ENCODE measurements at regions not wholly inside any gene's neighbourhood (a gene's known extent, or its start where the extent isn't known, plus 50 kb on each side); places are given as distances from the start of the nearest gene placed in this dataset.

DNA sequence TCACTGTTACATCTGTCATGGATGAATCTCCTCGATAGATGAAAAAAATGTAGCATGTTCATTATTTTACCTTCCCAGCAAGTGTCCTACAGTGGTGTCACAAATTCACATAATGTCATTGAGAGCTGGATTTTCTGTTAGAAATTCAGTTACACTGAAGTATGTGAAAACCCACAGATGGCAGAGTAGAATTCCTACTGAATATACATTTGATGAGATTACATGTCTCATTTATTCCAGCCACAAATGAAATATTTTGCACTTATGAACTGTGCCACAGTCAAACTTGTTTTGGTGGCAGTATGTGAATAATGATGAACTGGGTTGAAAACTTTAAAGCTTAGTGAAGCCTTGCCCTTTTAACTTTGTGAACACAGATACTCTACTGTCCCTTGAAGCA, 301.9 kb upstream of the DPYD start:
- DNase-seq, result no peak
- H3K4me3 ChIP-seq, result no peak overlapping the region
- no peak overlapping the region for H3K27ac ChIP-seq
- H3K9me3 ChIP-seq, result no peaks in the 10 kb centered on the region
- 88 to 92% methylated on average over 1 of the region's 1 CpG for WGBS, 2 donors
- H3K27me3 ChIP-seq, result no peaks in the 10 kb centered on the region
- intact Hi-C loops (cut with DNase I), result no loop called here
- TF ChIP-seq POLR2AphosphoS5 (IDR thresholded peaks at IDR 0.05) (no peak), EP300 (IDR thresholded peaks at IDR 0.05) (no peak), POLR2A (IDR thresholded peaks at IDR 0.05) (no peak)
- TF ChIP-seq, protein P1, sequence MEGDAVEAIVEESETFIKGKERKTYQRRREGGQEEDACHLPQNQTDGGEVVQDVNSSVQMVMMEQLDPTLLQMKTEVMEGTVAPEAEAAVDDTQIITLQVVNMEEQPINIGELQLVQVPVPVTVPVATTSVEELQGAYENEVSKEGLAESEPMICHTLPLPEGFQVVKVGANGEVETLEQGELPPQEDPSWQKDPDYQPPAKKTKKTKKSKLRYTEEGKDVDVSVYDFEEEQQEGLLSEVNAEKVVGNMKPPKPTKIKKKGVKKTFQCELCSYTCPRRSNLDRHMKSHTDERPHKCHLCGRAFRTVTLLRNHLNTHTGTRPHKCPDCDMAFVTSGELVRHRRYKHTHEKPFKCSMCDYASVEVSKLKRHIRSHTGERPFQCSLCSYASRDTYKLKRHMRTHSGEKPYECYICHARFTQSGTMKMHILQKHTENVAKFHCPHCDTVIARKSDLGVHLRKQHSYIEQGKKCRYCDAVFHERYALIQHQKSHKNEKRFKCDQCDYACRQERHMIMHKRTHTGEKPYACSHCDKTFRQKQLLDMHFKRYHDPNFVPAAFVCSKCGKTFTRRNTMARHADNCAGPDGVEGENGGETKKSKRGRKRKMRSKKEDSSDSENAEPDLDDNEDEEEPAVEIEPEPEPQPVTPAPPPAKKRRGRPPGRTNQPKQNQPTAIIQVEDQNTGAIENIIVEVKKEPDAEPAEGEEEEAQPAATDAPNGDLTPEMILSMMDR (IDR thresholded peaks at IDR 0.05), result no peak
- H3K4me1 ChIP-seq, result no peaks in the 10 kb centered on the region
- no peaks in the 10 kb centered on the region for H3K36me3 ChIP-seq

DNA sequence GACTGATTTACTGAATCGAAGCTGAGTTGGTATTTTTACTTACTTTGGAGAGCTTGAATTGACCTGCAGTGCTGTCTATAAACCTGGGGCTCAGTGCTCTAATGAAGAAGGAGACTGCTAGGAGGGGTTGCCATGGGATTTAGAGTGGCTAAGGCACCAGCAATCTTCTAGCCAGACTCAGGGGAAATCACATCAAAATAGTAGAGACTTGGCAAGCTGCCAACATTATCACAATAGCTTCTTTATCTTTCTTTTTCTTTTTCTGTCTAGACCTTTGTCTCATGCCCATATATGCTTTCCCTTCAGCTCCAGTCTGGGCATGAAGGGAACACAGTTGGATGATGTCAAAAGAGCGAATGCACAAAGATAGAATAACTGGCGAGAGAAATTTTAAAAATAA, 301.1 kb upstream of the DPYD start:
- TF ChIP-seq, protein P1 (IDR thresholded peaks at IDR 0.05), result no peak
- TF ChIP-seq POLR2A (IDR thresholded peaks at IDR 0.05) (no peak), EP300 (IDR thresholded peaks at IDR 0.05) (no peak), POLR2AphosphoS5 (IDR thresholded peaks at IDR 0.05) (no peak)
- Histone ChIP-seq H3K4me1 (no peaks in the 10 kb centered on the region), H3K27ac (no peak overlapping the region), H3K4me3 (no peak overlapping the region), H3K36me3 (no peaks in the 10 kb centered on the region), H3K9me3 (no peaks in the 10 kb centered on the region), H3K27me3 (no peaks in the 10 kb centered on the region)
- intact Hi-C loops (cut with DNase I), result no loop called here
- DNase-seq, result no peak
- WGBS, 2 donors, result 61 to 81% methylated on average over 3 of the region's 3 CpGs

GRCh38 chr1:98217601-98218000, 296.8 kb upstream of the DPYD start:
- no peak for TF ChIP-seq POLR2A (IDR thresholded peaks at IDR 0.05)
- no peak for TF ChIP-seq EP300 (IDR thresholded peaks at IDR 0.05)
- TF ChIP-seq, protein P1 (IDR thresholded peaks at IDR 0.05), result no peak
- no peak for TF ChIP-seq POLR2AphosphoS5 (IDR thresholded peaks at IDR 0.05)
- no peaks in the 10 kb centered on the region for H3K9me3 ChIP-seq
- no peak for DNase-seq
- H3K27me3 ChIP-seq, result no peaks in the 10 kb centered on the region
- no peak overlapping the region for H3K4me3 ChIP-seq
- intact Hi-C loops (cut with DNase I), result no loop called here
- WGBS, 2 donors, result 70 to 78% methylated on average over 2 of the region's 2 CpGs
- H3K4me1 ChIP-seq, result no peaks in the 10 kb centered on the region
- H3K27ac ChIP-seq, result no peak overlapping the region
- no peaks in the 10 kb centered on the region for H3K36me3 ChIP-seq

GRCh38 chr1:98216304-98216703, 295.5 kb upstream of the DPYD start:
- Histone ChIP-seq H3K4me1 (no peaks in the 10 kb centered on the region), H3K36me3 (no peaks in the 10 kb centered on the region), H3K4me3 (no peak overlapping the region), H3K27me3 (no peaks in the 10 kb centered on the region), H3K27ac (no peak overlapping the region), H3K9me3 (no peaks in the 10 kb centered on the region)
- TF ChIP-seq EP300 (IDR thresholded peaks at IDR 0.05) (no peak), POLR2AphosphoS5 (IDR thresholded peaks at IDR 0.05) (no peak), POLR2A (IDR thresholded peaks at IDR 0.05) (no peak)
- TF ChIP-seq, protein P1 (IDR thresholded peaks at IDR 0.05), result no peak
- DNase-seq, result no peak
- WGBS, 2 donors, result 83 to 86% methylated on average over 5 of the region's 5 CpGs
- intact Hi-C loops (cut with DNase I), result no loop called here

DNA sequence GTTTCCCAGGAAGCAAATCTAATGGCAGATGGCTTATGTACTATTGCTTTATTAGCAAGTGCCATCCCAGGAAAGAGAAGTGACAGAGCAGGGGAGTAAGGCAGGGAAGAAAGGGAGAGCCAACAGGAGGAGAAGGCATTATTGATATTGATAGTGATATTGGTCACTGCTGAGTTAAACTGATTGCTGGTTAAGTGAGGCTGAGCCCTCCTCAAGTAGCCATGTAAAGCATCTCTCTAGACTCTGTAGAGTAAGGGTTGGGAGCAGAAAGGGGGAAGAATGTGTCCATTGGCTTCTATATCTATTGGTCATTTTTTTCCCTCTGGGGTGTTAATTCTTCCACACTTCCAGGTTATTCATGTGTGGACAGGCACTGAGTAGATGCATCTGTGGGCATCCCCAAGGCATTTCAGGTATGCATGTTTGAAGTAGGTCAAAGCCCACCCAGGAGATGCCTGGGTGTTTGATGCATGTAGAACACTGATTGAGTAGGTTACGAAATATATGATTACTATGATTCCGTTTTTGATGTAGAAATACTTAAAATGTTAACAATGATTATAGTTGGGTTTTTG, 290.5 kb upstream of the DPYD start:
- Histone ChIP-seq H3K27ac (no peak overlapping the region), H3K4me1 (no peaks in the 10 kb centered on the region), H3K36me3 (no peaks in the 10 kb centered on the region), H3K4me3 (no peak overlapping the region), H3K27me3 (no peaks in the 10 kb centered on the region), H3K9me3 (no peaks in the 10 kb centered on the region)
- no peak for TF ChIP-seq POLR2AphosphoS5 (IDR thresholded peaks at IDR 0.05)
- TF ChIP-seq, protein P1 (IDR thresholded peaks at IDR 0.05), result no peak
- no peak for TF ChIP-seq POLR2A (IDR thresholded peaks at IDR 0.05)
- no peak for TF ChIP-seq EP300 (IDR thresholded peaks at IDR 0.05)
- WGBS, 2 donors, result 84 to 91% methylated on average over 2 of the region's 2 CpGs
- intact Hi-C loops (cut with DNase I), result no loop called here
- no peak for DNase-seq
